Panc1 (cell line): ENCODE measurements at regions not wholly inside any gene's neighbourhood (a gene's known extent, or its start where the extent isn't known, plus 50 kb on each side); places are given as distances from the start of the nearest gene placed in this dataset.

ENCODE experiments used
- CTCF ChIP-seq: fragments of 450-650 bp; IDR thresholded peaks from 2 replicates; pipeline ENCODE4 v1.5.1; 2017; ENCODE audit warnings: mild to moderate bottlenecking
- POLR2AphosphoS5 ChIP-seq: IDR thresholded peaks from 2 replicates; pipeline ENCODE4 v1.6.1; 2012; ENCODE audit warnings: mild to moderate bottlenecking, low read depth, low read length, moderate library complexity
- SIN3A ChIP-seq: IDR thresholded peaks from 2 replicates; pipeline ENCODE4 v1.6.1; 2012; ENCODE audit warnings: low read depth, mild to moderate bottlenecking, low read length, moderate library complexity, borderline replicate concordance; ENCODE audit not compliant: insufficient read depth
- TCF7L2 ChIP-seq: IDR thresholded peaks from 2 replicates; pipeline ENCODE4 v1.6.1; 2011; ENCODE audit warnings: mild to moderate bottlenecking, low read depth, low read length, inconsistent platforms

- TF ChIP-seq CTCF (no peak), TCF7L2 (no peak), SIN3A (no peak), POLR2AphosphoS5 (no peak)
Observed at GRCh38 chr13:55361141-55361540, 1779.6 kb upstream of the PRR20A start.
